ENCODE measurements at regions not wholly inside any gene's neighbourhood (a gene's known extent, or its start where the extent isn't known, plus 50 kb on each side); places are given as distances from the start of the nearest gene placed in this dataset.

- no peak for ATAC-seq (ENCODE audit: low FRiP score)
Observed at GRCh38 chr5:117249086-117249815, 674.6 kb upstream of the SEMA6A start.

GRCh38 chr5:117246424-117246823 lies 671.8 kb upstream of the SEMA6A start:
- DNase-seq (no peak), ATAC-seq (ENCODE audit: low FRiP score) (no peak)
- no peak overlapping the region for H3K4me3 ChIP-seq (ENCODE audit: low read length in 2 of 2)
- H3K4me1 ChIP-seq (ENCODE audit: control insufficient read depth in 1 of 2, insufficient read depth in 2 of 2, low read length in 2 of 2): no peaks in the 10 kb centered on the region
- H3K27ac ChIP-seq (ENCODE audit: low read depth in 1 of 2, low read length in 2 of 2): no peak overlapping the region
- H3K9me3 ChIP-seq (ENCODE audit: control insufficient read depth, low read length): peaks cover 1% of the 10 kb centered on the region
- H3K27me3 ChIP-seq (ENCODE audit: control insufficient read depth in 1 of 2, insufficient read depth in 2 of 2, low read length in 1 of 2): no peaks in the 10 kb centered on the region
- no peaks in the 10 kb centered on the region for H3K36me3 ChIP-seq (ENCODE audit: control insufficient read depth in 1 of 2, insufficient read depth in 2 of 2, low read length in 1 of 2)
- intact Hi-C loops (cut with DNase I): no loop called here

More at GRCh38 chr5:117249086-117249815, 674.6 kb upstream of the SEMA6A start:
- Histone ChIP-seq H3K4me3 (ENCODE audit: low read length in 2 of 2) (no peak overlapping the region), H3K27ac (ENCODE audit: low read depth in 1 of 2, low read length in 2 of 2) (no peak overlapping the region), H3K27me3 (ENCODE audit: control insufficient read depth in 1 of 2, insufficient read depth in 2 of 2, low read length in 1 of 2) (no peaks in the 10 kb centered on the region), H3K36me3 (ENCODE audit: control insufficient read depth in 1 of 2, insufficient read depth in 2 of 2, low read length in 1 of 2) (no peaks in the 10 kb centered on the region), H3K9me3 (ENCODE audit: control insufficient read depth, low read length) (no peaks in the 10 kb centered on the region), H3K4me1 (ENCODE audit: control insufficient read depth in 1 of 2, insufficient read depth in 2 of 2, low read length in 2 of 2) (no peaks in the 10 kb centered on the region)
- intact Hi-C loops (cut with DNase I): no loop called here
- WGBS, 2 donors: 84 to 88% methylated on average over 5 of the region's 5 CpGs
- no peak for DNase-seq

- no peaks in the 10 kb centered on the region for H3K4me1 ChIP-seq (ENCODE audit: control insufficient read depth in 1 of 2, insufficient read depth in 2 of 2, low read length in 2 of 2)
- H3K27ac ChIP-seq (ENCODE audit: low read depth in 1 of 2, low read length in 2 of 2): no peak overlapping the region
- H3K9me3 ChIP-seq (ENCODE audit: control insufficient read depth, low read length): peaks cover 4% of the 10 kb centered on the region
- WGBS, 2 donors: 3 to 21% methylated on average over 1 of the region's 1 CpG
- intact Hi-C loops (cut with DNase I): no loop called here
- DNase-seq: no peak
- no peak for ATAC-seq (ENCODE audit: low FRiP score)
- H3K27me3 ChIP-seq (ENCODE audit: control insufficient read depth in 1 of 2, insufficient read depth in 2 of 2, low read length in 1 of 2): no peaks in the 10 kb centered on the region
- no peak overlapping the region for H3K4me3 ChIP-seq (ENCODE audit: low read length in 2 of 2)
- H3K36me3 ChIP-seq (ENCODE audit: control insufficient read depth in 1 of 2, insufficient read depth in 2 of 2, low read length in 1 of 2): no peaks in the 10 kb centered on the region
Observed at GRCh38 chr5:117245130-117245529, 670.5 kb upstream of the SEMA6A start.

- DNase-seq (no peak), ATAC-seq (ENCODE audit: low FRiP score) (no peak)
- no peak overlapping the region for H3K27ac ChIP-seq (ENCODE audit: low read depth in 1 of 2, low read length in 2 of 2)
- H3K4me1 ChIP-seq (ENCODE audit: control insufficient read depth in 1 of 2, insufficient read depth in 2 of 2, low read length in 2 of 2): no peaks in the 10 kb centered on the region
- H3K9me3 ChIP-seq (ENCODE audit: control insufficient read depth, low read length): peaks cover 4% of the 10 kb centered on the region
- intact Hi-C loops (cut with DNase I): no loop called here
- no peaks in the 10 kb centered on the region for H3K36me3 ChIP-seq (ENCODE audit: control insufficient read depth in 1 of 2, insufficient read depth in 2 of 2, low read length in 1 of 2)
- H3K27me3 ChIP-seq (ENCODE audit: control insufficient read depth in 1 of 2, insufficient read depth in 2 of 2, low read length in 1 of 2): no peaks in the 10 kb centered on the region
- 71 to 90% methylated on average over 2 of the region's 2 CpGs for WGBS, 2 donors
- no peak overlapping the region for H3K4me3 ChIP-seq (ENCODE audit: low read length in 2 of 2)
Observed at GRCh38 chr5:117242028-117242427, 667.4 kb upstream of the SEMA6A start.

GRCh38 chr5:117236941-117237340 lies 662.3 kb upstream of the SEMA6A start:
- no peak for DNase-seq
- ATAC-seq (ENCODE audit: low FRiP score): no peak
- Histone ChIP-seq H3K4me3 (ENCODE audit: low read length in 2 of 2) (no peak overlapping the region), H3K9me3 (ENCODE audit: control insufficient read depth, low read length) (peaks cover 4% of the 10 kb centered on the region), H3K36me3 (ENCODE audit: control insufficient read depth in 1 of 2, insufficient read depth in 2 of 2, low read length in 1 of 2) (no peaks in the 10 kb centered on the region), H3K27me3 (ENCODE audit: control insufficient read depth in 1 of 2, insufficient read depth in 2 of 2, low read length in 1 of 2) (no peaks in the 10 kb centered on the region), H3K27ac (ENCODE audit: low read depth in 1 of 2, low read length in 2 of 2) (no peak overlapping the region), H3K4me1 (ENCODE audit: control insufficient read depth in 1 of 2, insufficient read depth in 2 of 2, low read length in 2 of 2) (no peaks in the 10 kb centered on the region)
- WGBS, 2 donors: 76 to 82% methylated on average over 3 of the region's 3 CpGs
- intact Hi-C loops (cut with DNase I): no loop called here

GRCh38 chr5:117235786-117236185 lies 661.2 kb upstream of the SEMA6A start:
- no peak overlapping the region for H3K4me3 ChIP-seq (ENCODE audit: low read length in 2 of 2)
- intact Hi-C loops (cut with DNase I): no loop called here
- H3K27ac ChIP-seq (ENCODE audit: low read depth in 1 of 2, low read length in 2 of 2): no peak overlapping the region
- WGBS, 2 donors: 61 to 72% methylated on average over 5 of the region's 5 CpGs
- no peaks in the 10 kb centered on the region for H3K36me3 ChIP-seq (ENCODE audit: control insufficient read depth in 1 of 2, insufficient read depth in 2 of 2, low read length in 1 of 2)
- no peaks in the 10 kb centered on the region for H3K4me1 ChIP-seq (ENCODE audit: control insufficient read depth in 1 of 2, insufficient read depth in 2 of 2, low read length in 2 of 2)
- H3K9me3 ChIP-seq (ENCODE audit: control insufficient read depth, low read length): no peaks in the 10 kb centered on the region
- DNase-seq (no peak), ATAC-seq (ENCODE audit: low FRiP score) (no peak)
- no peaks in the 10 kb centered on the region for H3K27me3 ChIP-seq (ENCODE audit: control insufficient read depth in 1 of 2, insufficient read depth in 2 of 2, low read length in 1 of 2)

GRCh38 chr5:117230375-117230774 lies 655.8 kb upstream of the SEMA6A start:
- H3K9me3 ChIP-seq (ENCODE audit: control insufficient read depth, low read length): no peaks in the 10 kb centered on the region
- no peak for ATAC-seq (ENCODE audit: low FRiP score)
- no peak overlapping the region for H3K27ac ChIP-seq (ENCODE audit: low read depth in 1 of 2, low read length in 2 of 2)
- no peak overlapping the region for H3K4me3 ChIP-seq (ENCODE audit: low read length in 2 of 2)
- WGBS, 2 donors: 74 to 77% methylated on average over 3 of the region's 3 CpGs
- no peaks in the 10 kb centered on the region for H3K4me1 ChIP-seq (ENCODE audit: control insufficient read depth in 1 of 2, insufficient read depth in 2 of 2, low read length in 2 of 2)
- no peaks in the 10 kb centered on the region for H3K36me3 ChIP-seq (ENCODE audit: control insufficient read depth in 1 of 2, insufficient read depth in 2 of 2, low read length in 1 of 2)
- intact Hi-C loops (cut with DNase I): no loop called here
- no peak for DNase-seq
- H3K27me3 ChIP-seq (ENCODE audit: control insufficient read depth in 1 of 2, insufficient read depth in 2 of 2, low read length in 1 of 2): no peaks in the 10 kb centered on the region

GRCh38 chr5:117220730-117221129 lies 646.1 kb upstream of the SEMA6A start:
- Histone ChIP-seq H3K36me3 (ENCODE audit: control insufficient read depth in 1 of 2, insufficient read depth in 2 of 2, low read length in 1 of 2) (no peaks in the 10 kb centered on the region), H3K27me3 (ENCODE audit: control insufficient read depth in 1 of 2, insufficient read depth in 2 of 2, low read length in 1 of 2) (no peaks in the 10 kb centered on the region), H3K4me1 (ENCODE audit: control insufficient read depth in 1 of 2, insufficient read depth in 2 of 2, low read length in 2 of 2) (no peaks in the 10 kb centered on the region), H3K27ac (ENCODE audit: low read depth in 1 of 2, low read length in 2 of 2) (no peak overlapping the region), H3K4me3 (ENCODE audit: low read length in 2 of 2) (no peak overlapping the region), H3K9me3 (ENCODE audit: control insufficient read depth, low read length) (peaks cover 3% of the 10 kb centered on the region)
- intact Hi-C loops (cut with DNase I): no loop called here
- ATAC-seq (ENCODE audit: low FRiP score) (no peak), DNase-seq (no peak)
- WGBS, 2 donors: 20% methylated on average over 1 of the region's 1 CpG

GRCh38 chr5:117218789-117219188 lies 644.2 kb upstream of the SEMA6A start:
- no peak overlapping the region for H3K4me3 ChIP-seq (ENCODE audit: low read length in 2 of 2)
- no peak overlapping the region for H3K27ac ChIP-seq (ENCODE audit: low read depth in 1 of 2, low read length in 2 of 2)
- H3K4me1 ChIP-seq (ENCODE audit: control insufficient read depth in 1 of 2, insufficient read depth in 2 of 2, low read length in 2 of 2): no peaks in the 10 kb centered on the region
- H3K9me3 ChIP-seq (ENCODE audit: control insufficient read depth, low read length): peaks cover 3% of the 10 kb centered on the region
- intact Hi-C loops (cut with DNase I): no loop called here
- no peaks in the 10 kb centered on the region for H3K36me3 ChIP-seq (ENCODE audit: control insufficient read depth in 1 of 2, insufficient read depth in 2 of 2, low read length in 1 of 2)
- no peaks in the 10 kb centered on the region for H3K27me3 ChIP-seq (ENCODE audit: control insufficient read depth in 1 of 2, insufficient read depth in 2 of 2, low read length in 1 of 2)
- ATAC-seq (ENCODE audit: low FRiP score) (no peak), DNase-seq (no peak)
- 39 to 48% methylated on average over 2 of the region's 2 CpGs for WGBS, 2 donors

Measured in aorta (tissue), 5 donors.